ENCODE measurements at regions not wholly inside any gene's neighbourhood (a gene's known extent, or its start where the extent isn't known, plus 50 kb on each side); places are given as distances from the start of the nearest gene placed in this dataset.

DNA sequence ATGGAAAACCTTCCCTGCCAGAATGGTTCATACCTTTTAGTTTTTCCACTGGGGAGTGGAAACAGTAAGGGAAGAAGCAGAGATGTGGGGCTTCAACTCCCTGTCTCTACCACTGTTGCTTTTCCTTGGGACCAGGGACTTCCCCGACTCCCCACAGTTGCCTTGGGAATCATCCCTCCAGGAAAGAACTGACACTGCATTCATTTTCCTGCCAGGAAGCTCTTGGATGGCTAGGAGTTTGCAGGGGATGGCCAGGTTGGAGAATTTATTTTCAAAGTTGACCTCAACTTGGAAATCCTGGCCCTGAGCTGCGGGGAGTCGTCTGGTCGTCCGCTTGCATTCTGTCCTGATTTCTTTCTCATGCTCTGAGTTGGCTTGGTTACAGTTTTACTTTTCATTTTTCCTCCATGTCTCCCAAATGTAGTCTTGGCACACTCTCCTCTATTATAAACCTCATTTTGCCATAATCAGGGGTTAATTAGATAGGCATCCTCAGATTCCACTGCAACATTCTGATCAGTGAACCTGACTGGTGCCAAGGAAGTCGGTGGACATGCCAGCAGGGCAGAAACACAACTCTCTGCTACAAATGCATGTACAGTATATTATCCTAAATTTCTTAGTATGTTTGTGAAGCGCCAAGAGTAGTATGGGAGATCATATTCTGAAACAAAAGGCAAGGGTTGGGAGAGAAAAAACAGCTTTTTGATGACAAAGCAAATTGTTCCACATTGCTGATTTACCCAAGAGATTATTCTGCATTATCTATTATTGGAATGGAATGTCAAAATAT lies 220.5 kb upstream of the XYLT1 start:
- in situ Hi-C loops (cut with HindIII; ENCODE audit: low sequenced_read_pairs), result no loop called here

- in situ Hi-C loops (cut with HindIII; ENCODE audit: low sequenced_read_pairs), result no loop called here
Observed at GRCh38 chr16:17685447-17685846, 214.7 kb upstream of the XYLT1 start.

DNA sequence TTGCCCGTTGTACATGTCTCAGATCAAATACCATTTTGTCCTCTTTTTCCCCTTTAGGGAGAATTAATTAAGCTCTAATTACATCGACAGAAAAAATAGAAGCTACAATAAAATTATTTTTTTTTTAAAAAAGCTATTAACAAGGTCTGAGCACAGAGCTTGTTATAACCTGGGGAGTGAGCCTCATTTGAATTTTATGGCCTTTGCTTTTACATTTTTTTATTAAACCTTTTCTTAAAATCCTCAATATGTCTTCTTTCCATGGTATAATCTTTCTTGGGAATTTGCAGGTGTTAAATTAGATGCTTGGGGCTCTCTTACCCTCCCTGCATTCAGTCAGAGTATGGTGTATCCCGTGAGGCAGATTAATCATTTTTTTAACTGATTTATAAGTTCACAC lies 212.5 kb upstream of the XYLT1 start:
- in situ Hi-C loops (cut with HindIII; ENCODE audit: low sequenced_read_pairs), result no loop called here

GRCh38 chr16:17676171-17676570 lies 205.4 kb upstream of the XYLT1 start:
- in situ Hi-C loops (cut with HindIII; ENCODE audit: low sequenced_read_pairs), result no loop called here

DNA sequence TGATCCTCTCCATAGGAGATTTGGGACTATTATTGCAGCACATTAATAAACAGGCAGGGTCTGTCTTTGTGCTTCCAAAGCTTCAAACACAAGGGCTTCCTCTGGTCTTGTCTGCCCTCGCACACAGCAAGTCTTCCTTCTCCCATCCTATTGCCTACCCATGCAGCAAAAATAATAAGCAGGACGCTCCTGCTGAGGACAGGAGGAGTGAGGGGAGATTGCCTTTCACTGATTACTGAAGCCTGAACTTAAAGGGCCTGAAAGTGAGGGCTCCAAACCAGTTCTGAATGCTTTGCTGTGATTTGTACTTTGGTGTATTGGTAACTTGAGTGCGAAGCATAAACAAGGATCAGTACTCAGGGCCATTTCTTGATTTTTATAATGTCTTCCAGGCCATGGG lies 197.6 kb upstream of the XYLT1 start:
- in situ Hi-C loops (cut with HindIII; ENCODE audit: low sequenced_read_pairs), result loop anchor here (5.0 kb wide), 1 partner anchor 71 kb away; no protein-coding TSS in a partner anchor

GRCh38 chr16:17666293-17666692 lies 195.5 kb upstream of the XYLT1 start:
- in situ Hi-C loops (cut with HindIII; ENCODE audit: low sequenced_read_pairs), result loop anchor here (5.0 kb wide), 1 partner anchor 69 kb away; no protein-coding TSS in a partner anchor

- in situ Hi-C loops (cut with HindIII; ENCODE audit: low sequenced_read_pairs), result loop anchor here (5.0 kb wide), 1 partner anchor 38 kb away; no protein-coding TSS in a partner anchor
Observed at GRCh38 chr16:17658881-17659280, 188.1 kb upstream of the XYLT1 start.

DNA sequence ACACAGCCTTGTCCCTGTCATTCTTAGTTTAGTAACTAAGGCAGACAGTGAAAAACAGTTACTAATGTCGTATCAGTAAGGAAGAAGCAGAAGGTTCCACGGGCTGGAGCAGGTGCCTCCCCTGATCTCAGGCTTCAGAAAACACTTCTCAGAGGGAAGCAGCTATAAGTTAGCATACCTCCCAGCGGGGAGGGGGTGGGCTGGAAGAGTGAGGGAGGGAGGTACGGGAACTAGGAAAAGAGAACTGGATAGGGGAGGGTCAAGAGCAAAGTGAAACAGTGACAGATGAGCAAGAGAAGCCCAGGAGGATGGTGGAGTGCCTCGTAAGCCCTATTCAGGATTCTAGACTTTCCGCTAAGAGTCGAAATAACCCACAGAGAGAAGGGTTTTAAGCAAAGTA lies 186.3 kb upstream of the XYLT1 start:
- in situ Hi-C loops (cut with HindIII; ENCODE audit: low sequenced_read_pairs), result loop anchor here (5.0 kb wide), 1 partner anchor 40 kb away; no protein-coding TSS in a partner anchor

DNA sequence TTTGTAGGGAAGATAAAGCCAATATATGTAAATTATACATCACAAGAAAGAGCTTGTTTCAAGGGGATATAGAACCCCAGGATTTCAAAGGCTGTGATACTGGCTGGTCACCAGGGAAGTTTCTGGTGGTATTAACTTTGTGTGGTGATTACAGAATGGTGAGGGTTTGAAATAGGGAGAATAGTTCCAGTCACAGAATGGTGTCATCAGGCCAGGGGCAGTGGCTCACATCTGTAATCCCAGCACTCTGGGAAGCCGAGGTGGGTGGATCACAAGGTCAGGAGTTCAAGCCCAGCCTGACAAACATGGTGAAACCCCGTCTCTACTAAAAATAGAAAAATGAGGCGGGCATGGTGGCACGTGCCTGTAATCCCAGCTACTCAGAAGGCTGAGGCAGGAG lies 183.8 kb upstream of the XYLT1 start:
- in situ Hi-C loops (cut with HindIII; ENCODE audit: low sequenced_read_pairs), result no loop called here

GRCh38 chr16:17654142-17654541 lies 183.4 kb upstream of the XYLT1 start:
- in situ Hi-C loops (cut with HindIII; ENCODE audit: low sequenced_read_pairs), result no loop called here

- in situ Hi-C loops (cut with HindIII; ENCODE audit: low sequenced_read_pairs), result no loop called here
Observed at GRCh38 chr16:17647879-17648872, 177.4 kb upstream of the XYLT1 start.

GRCh38 chr16:17643935-17644334 lies 173.2 kb upstream of the XYLT1 start:
- in situ Hi-C loops (cut with HindIII; ENCODE audit: low sequenced_read_pairs), result no loop called here

- in situ Hi-C loops (cut with HindIII; ENCODE audit: low sequenced_read_pairs), result no loop called here
Observed at GRCh38 chr16:17641990-17642389, 171.2 kb upstream of the XYLT1 start.

- in situ Hi-C loops (cut with HindIII; ENCODE audit: low sequenced_read_pairs), result no loop called here
Observed at GRCh38 chr16:17638134-17638533, 167.4 kb upstream of the XYLT1 start.

- in situ Hi-C loops (cut with HindIII; ENCODE audit: low sequenced_read_pairs), result no loop called here
Observed at GRCh38 chr16:17635183-17635582, 164.4 kb upstream of the XYLT1 start.

- in situ Hi-C loops (cut with HindIII; ENCODE audit: low sequenced_read_pairs), result no loop called here
Observed at GRCh38 chr16:17633181-17633951, 162.6 kb upstream of the XYLT1 start.

DNA sequence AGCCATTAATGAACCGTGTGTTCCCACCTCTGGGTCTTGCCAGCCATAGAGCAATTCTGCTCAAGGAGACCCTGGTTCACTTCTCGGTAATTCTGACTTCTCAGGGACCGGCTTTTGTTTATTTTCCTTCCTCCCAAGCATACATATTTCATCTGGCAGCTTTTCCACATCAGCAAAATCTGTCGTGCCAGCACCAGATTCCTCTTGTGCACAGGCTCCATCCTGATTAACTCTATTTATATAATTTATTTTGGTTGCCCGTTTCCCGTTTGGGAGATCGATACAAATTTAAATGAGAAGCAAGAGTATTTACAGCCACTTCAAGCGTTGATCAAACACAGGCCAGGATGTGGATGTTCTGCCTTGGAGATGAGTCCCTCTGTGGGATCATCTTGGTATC lies 161.9 kb upstream of the XYLT1 start:
- in situ Hi-C loops (cut with HindIII; ENCODE audit: low sequenced_read_pairs), result no loop called here

DNA sequence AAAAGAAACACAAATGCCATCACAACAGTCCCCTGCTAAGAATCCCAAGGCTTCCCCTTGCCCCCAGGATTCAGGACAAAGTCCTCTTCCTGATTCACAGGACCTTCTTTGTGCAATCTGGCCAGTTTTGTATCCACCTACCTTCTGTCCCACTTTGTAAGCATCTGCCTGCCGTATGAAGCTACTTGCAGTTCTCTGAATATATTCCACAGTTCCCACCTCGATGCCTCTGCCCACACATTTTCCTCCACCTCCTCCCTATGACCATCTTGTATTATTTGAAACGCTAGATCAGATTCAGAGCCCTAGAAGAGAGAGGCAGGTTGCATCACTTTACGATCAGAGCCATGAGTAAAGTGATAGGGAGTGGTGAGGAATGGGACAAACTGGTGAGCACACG lies 159.2 kb upstream of the XYLT1 start:
- in situ Hi-C loops (cut with HindIII; ENCODE audit: low sequenced_read_pairs), result no loop called here

DNA sequence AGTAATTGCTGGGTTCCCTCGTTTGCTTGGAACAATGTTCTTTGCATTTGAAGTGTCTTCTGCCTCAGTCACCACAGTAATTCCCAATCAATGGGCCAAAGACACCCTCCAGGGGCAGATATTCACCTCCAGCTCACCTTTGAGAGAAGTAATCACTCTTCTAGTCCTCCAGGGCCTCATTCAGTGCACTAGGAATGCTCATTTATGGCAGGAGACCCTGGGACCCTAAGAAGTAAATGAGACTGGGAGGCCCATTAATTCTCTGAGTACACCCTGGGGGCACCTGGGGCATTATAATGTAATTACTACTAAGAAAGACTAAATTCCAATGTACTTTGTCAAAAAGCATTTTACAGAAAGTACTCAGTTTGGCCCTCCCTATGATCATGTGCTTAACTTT lies 158.2 kb upstream of the XYLT1 start:
- in situ Hi-C loops (cut with HindIII; ENCODE audit: low sequenced_read_pairs), result no loop called here

GRCh38 chr16:17622366-17622765 lies 151.6 kb upstream of the XYLT1 start:
- in situ Hi-C loops (cut with HindIII; ENCODE audit: low sequenced_read_pairs), result no loop called here

GRCh38 chr16:17619261-17619660 lies 148.5 kb upstream of the XYLT1 start:
- in situ Hi-C loops (cut with HindIII; ENCODE audit: low sequenced_read_pairs), result no loop called here

Data from endothelial cell of hepatic sinusoid (primary cell).